T-helper 1 cell treated with Interleukin-12 subunit alpha and Interleukin-12 subunit beta and Interleukin-4 antibody, amounts not matched to agents 30 μg/mL and 1 μg/mL, for 36 hours (primary cell): ENCODE measurements at regions not wholly inside any gene's neighbourhood (a gene's known extent, or its start where the extent isn't known, plus 50 kb on each side); places are given as distances from the start of the nearest gene placed in this dataset.
"Not testable (repeated sequence)": the region's sequence is repeated elsewhere in the genome, so short reads cannot be mapped to it uniquely, and the experiment has no call there.

ENCODE experiments used
- H3K27ac Mint-ChIP-seq: one replicate; pipeline ENCODE4 v1.8.0; 2021; ENCODE audit warnings: mild to moderate bottlenecking, mixed read lengths
- H3K27me3 Mint-ChIP-seq: one replicate; pipeline ENCODE4 v1.8.0; 2021; ENCODE audit warnings: low read depth, mixed read lengths
- H3K36me3 Mint-ChIP-seq: one replicate; pipeline ENCODE4 v1.8.0; 2021; ENCODE audit warnings: low read depth, mixed read lengths
- H3K4me1 Mint-ChIP-seq: one replicate; pipeline ENCODE4 v1.8.0; 2021; ENCODE audit warnings: low read depth, mixed read lengths
- H3K4me3 Mint-ChIP-seq: one replicate; pipeline ENCODE4 v1.8.0; 2021; ENCODE audit warnings: mild to moderate bottlenecking, moderate library complexity, mixed read lengths
- H3K9me3 Mint-ChIP-seq: one replicate; pipeline ENCODE4 v1.8.0; 2021; ENCODE audit warnings: mixed read lengths

DNA sequence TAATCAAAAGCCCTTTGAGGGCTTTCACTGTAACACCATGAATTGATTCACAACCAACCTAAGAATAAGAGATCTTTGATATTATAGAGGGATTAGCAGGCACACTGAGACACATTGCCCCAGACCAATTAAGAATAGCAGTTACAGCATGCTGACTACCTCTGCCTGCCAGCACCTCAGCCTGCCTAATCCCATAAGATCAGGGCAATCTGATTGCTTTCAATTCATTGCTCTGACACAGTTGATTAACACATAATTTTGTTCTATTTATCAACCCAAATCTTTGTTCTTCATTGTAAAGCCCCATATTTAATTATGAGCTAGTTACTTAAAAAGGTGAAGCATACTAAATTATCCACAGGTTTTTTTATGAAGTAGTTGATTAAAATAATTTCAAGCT is 548.8 kb upstream of the ZP4 start:
- Mint-ChIP-seq H3K36me3 (no peaks in the 10 kb centered on the region), H3K27me3 (no peaks in the 10 kb centered on the region), H3K9me3 (peaks cover 12% of the 10 kb centered on the region), H3K27ac (no peak overlapping the region), H3K4me1 (no peaks in the 10 kb centered on the region), H3K4me3 (no peak overlapping the region)

GRCh38 chr1:238438311-238439270 is 547.9 kb upstream of the ZP4 start:
- Mint-ChIP-seq H3K27me3 (no peaks in the 10 kb centered on the region), H3K9me3 (peaks cover 8% of the 10 kb centered on the region), H3K4me1 (no peaks in the 10 kb centered on the region), H3K4me3 (no peak overlapping the region), H3K27ac (no peak overlapping the region), H3K36me3 (no peaks in the 10 kb centered on the region)

- H3K9me3 Mint-ChIP-seq, H3K36me3 Mint-ChIP-seq, H3K4me3 Mint-ChIP-seq, H3K27ac Mint-ChIP-seq, H3K4me1 Mint-ChIP-seq, H3K27me3 Mint-ChIP-seq: not testable (repeated sequence)
These were observed 539.0 kb upstream of the ZP4 start for GRCh38 chr1:238429703-238430102.

DNA sequence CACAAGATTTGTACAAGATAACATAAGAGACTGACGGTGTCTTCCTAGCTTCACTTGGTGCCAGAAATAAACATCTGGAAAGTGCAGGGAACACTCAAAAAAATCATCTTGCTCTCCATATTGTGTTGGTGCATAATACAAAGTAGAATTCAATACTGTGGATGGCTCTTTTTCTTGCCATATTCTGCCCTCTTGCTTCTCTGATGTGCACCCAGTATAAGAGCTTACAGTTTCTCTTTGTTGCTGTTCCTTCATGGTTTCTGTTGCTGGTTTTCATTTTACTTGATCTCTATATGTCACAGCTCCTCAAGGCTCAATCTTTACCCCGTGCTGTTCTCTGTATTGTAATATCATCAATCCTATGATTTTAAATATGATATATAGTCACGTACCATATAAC is 528.5 kb upstream of the ZP4 start:
- Mint-ChIP-seq H3K4me1 (no peaks in the 10 kb centered on the region), H3K27me3 (no peaks in the 10 kb centered on the region), H3K36me3 (no peaks in the 10 kb centered on the region), H3K4me3 (no peak overlapping the region), H3K27ac (no peak overlapping the region), H3K9me3 (peaks cover 2% of the 10 kb centered on the region)

GRCh38 chr1:238409932-238410331 is 519.2 kb upstream of the ZP4 start:
- Mint-ChIP-seq H3K4me3 (no peak overlapping the region), H3K9me3 (peaks cover 6% of the 10 kb centered on the region), H3K4me1 (no peaks in the 10 kb centered on the region)

DNA sequence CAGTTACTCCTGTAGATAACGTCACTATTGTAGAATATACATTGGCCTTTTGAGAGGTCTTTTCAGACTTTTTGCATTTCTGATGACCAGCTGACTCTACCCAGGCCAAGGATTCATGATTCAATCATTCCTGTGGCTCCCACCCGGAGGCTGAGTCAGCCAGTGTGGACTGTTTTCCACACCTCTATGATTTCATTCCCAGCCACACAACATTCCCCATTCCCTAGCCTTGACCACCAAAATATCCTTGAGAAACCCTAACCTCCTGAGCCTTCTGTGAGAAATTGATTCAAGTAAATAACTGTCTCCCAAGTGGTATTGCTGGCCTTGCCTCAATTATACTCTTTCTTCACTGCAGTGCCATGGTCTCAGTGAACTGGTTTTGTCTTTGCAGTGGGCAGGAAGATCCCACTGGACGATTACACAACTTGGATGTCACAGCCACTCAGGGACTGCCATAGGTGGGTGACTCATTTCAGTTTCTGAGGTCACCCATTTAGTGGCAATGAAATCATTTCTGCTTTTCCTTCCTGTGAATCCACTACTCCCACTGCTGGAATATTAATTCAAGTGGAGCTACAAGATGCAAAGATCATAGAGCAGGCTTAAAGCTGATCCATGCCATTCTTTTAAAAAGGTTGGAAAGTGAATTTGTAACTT is 518.6 kb upstream of the ZP4 start:
- Mint-ChIP-seq H3K9me3 (peaks cover 6% of the 10 kb centered on the region), H3K27ac (no peak overlapping the region), H3K36me3 (no peaks in the 10 kb centered on the region), H3K27me3 (no peaks in the 10 kb centered on the region), H3K4me1 (no peaks in the 10 kb centered on the region), H3K4me3 (no peak overlapping the region)

More at GRCh38 chr1:238409932-238410331, 519.2 kb upstream of the ZP4 start:
- no peak overlapping the region for H3K27ac Mint-ChIP-seq
- no peaks in the 10 kb centered on the region for H3K36me3 Mint-ChIP-seq
- H3K27me3 Mint-ChIP-seq: no peaks in the 10 kb centered on the region

DNA sequence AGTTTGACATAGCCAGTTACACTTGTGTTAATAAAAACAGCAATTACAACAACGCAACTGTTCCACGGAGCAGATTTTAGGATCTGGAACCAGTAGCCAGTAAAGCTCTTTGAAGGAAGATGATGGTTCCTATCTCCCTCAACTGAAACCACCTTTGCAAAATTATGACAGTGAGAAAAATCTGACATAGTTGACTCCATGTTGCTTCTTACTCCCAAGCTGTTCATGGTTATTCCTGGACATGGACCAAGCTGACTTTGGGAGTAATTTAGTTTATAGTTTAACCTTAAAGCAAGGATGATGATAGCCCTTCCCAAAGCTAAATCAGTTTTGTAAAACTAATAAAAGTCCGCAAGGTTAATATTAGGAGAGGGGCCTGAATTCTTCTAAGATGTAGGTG is 518.0 kb upstream of the ZP4 start:
- Mint-ChIP-seq H3K4me1 (no peaks in the 10 kb centered on the region), H3K36me3 (no peaks in the 10 kb centered on the region), H3K4me3 (no peak overlapping the region), H3K27me3 (no peaks in the 10 kb centered on the region), H3K9me3 (peaks cover 3% of the 10 kb centered on the region), H3K27ac (no peak overlapping the region)

DNA sequence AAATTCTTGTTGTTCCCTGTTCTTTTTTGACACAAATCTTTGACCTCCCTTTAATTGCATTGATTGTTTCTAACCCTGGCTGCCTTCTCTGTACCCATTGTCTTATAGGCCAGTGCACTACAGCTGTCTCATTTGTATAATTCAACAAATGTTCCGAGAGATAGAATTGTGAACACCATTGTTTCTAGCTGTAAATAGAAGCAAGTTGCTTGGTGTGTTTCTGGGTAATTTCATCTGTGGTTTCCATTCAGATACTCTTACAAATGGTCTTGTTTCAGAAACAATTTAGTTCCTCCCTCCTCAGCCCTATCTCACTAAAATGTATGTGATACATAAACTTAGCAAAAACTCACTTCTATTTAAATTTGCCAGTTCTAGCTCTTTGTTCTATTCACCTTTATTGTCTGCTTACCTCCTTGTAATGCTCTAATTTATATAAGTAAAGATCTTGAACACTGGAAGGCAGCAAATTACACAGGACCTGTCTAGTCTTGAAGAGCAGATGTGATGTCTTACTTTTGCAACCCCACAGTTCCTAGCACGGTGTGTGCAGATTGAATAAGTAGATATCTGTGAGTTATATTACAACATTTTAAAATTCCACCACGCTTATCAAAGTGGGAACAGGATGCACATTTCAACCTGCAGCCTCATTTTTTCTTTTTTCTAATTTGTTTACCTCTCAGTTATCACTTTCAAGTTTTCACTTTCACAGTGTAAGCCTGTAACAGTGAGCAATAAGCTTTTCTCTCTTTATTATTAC is 515.6 kb upstream of the ZP4 start:
- peaks cover 3% of the 10 kb centered on the region for H3K9me3 Mint-ChIP-seq
- H3K36me3 Mint-ChIP-seq: no peaks in the 10 kb centered on the region
- H3K27ac Mint-ChIP-seq: no peak overlapping the region
- H3K27me3 Mint-ChIP-seq: no peaks in the 10 kb centered on the region
- H3K4me1 Mint-ChIP-seq: no peaks in the 10 kb centered on the region
- H3K4me3 Mint-ChIP-seq: no peak overlapping the region

- H3K36me3 Mint-ChIP-seq: no peaks in the 10 kb centered on the region
- H3K4me1 Mint-ChIP-seq: no peaks in the 10 kb centered on the region
- peaks cover under 1% of the 10 kb centered on the region for H3K9me3 Mint-ChIP-seq
- no peak overlapping the region for H3K27ac Mint-ChIP-seq
- no peak overlapping the region for H3K4me3 Mint-ChIP-seq
- no peaks in the 10 kb centered on the region for H3K27me3 Mint-ChIP-seq
These were observed 514.2 kb upstream of the ZP4 start for GRCh38 chr1:238404921-238405320.

- Mint-ChIP-seq H3K36me3 (no peaks in the 10 kb centered on the region), H3K9me3 (no peaks in the 10 kb centered on the region), H3K4me3 (no peak overlapping the region), H3K27me3 (no peaks in the 10 kb centered on the region), H3K4me1 (no peaks in the 10 kb centered on the region), H3K27ac (no peak overlapping the region)
These were observed 513.8 kb upstream of the ZP4 start for GRCh38 chr1:238404481-238404880.

- H3K4me3 Mint-ChIP-seq: no peak overlapping the region
- no peaks in the 10 kb centered on the region for H3K27me3 Mint-ChIP-seq
- no peaks in the 10 kb centered on the region for H3K9me3 Mint-ChIP-seq
- H3K27ac Mint-ChIP-seq: no peak overlapping the region
- no peaks in the 10 kb centered on the region for H3K36me3 Mint-ChIP-seq
- no peaks in the 10 kb centered on the region for H3K4me1 Mint-ChIP-seq
These were observed 510.4 kb upstream of the ZP4 start for GRCh38 chr1:238401144-238401543.

- H3K36me3 Mint-ChIP-seq: no peaks in the 10 kb centered on the region
- H3K27me3 Mint-ChIP-seq: no peaks in the 10 kb centered on the region
- no peaks in the 10 kb centered on the region for H3K9me3 Mint-ChIP-seq
- no peak overlapping the region for H3K4me3 Mint-ChIP-seq
- H3K27ac Mint-ChIP-seq: no peak overlapping the region
- no peaks in the 10 kb centered on the region for H3K4me1 Mint-ChIP-seq
These were observed 508.8 kb upstream of the ZP4 start for GRCh38 chr1:238399558-238399957.

DNA sequence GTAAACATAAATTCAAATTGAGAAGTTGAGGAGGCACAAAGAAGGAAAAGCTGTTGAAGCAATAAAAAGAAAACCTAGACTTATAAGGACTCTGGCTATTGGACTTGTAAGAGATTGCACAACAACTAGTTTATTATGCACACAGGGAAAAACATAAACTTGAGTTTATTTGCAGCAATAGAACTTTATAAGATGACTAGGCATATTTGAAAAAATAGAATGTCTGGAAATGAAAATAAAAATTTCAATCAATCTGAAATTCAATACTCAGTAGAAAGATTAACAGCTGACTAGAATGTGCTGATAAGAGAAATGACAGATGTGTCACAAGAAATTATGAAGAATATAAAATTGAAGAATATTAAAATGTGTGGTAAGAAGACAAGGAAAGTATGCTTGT is 505.4 kb upstream of the ZP4 start:
- Mint-ChIP-seq H3K9me3 (no peaks in the 10 kb centered on the region), H3K27ac (no peak overlapping the region), H3K4me1 (no peaks in the 10 kb centered on the region)

DNA sequence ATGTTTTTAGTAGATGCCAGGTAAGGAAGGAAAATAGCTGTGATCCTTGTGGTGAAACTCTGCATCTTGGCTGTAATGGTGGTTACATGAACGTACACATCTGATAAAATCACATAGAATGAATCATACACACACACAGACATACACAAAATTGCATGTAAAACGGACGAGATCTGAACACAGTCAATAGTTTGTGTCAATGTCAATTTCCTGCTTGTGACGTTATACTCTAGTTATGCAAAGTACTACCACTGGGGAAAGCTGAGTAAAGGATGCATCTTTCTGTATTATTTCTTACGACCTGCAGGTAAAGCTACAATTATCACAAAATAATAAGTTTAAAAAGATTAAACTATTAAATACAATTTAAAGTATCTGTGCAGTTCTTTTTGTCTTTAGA is 493.7 kb upstream of the ZP4 start:
- Mint-ChIP-seq H3K4me1 (no peaks in the 10 kb centered on the region), H3K36me3 (no peaks in the 10 kb centered on the region), H3K4me3 (no peak overlapping the region), H3K9me3 (peaks cover 13% of the 10 kb centered on the region), H3K27ac (no peak overlapping the region), H3K27me3 (no peaks in the 10 kb centered on the region)

More for the DNA sequence above, 505.4 kb upstream of the ZP4 start:
- H3K4me3 Mint-ChIP-seq: no peak overlapping the region
- no peaks in the 10 kb centered on the region for H3K36me3 Mint-ChIP-seq
- H3K27me3 Mint-ChIP-seq: no peaks in the 10 kb centered on the region
